Stomach (tissue), 8 donors: ENCODE measurements at regions not wholly inside any gene's neighbourhood (a gene's known extent, or its start where the extent isn't known, plus 50 kb on each side); places are given as distances from the start of the nearest gene placed in this dataset.

Experiments used
- DNase-seq, 2 donors: peaks; one replicate each; pipeline versions ENCODE4 v3.0.0 to v3.0.0-alpha.2; 2013 to 2019
- H3K27ac ChIP-seq, 5 donors: fragments of 200-600 bp in 4 of 5; sonication (generic) in 4 of 5; one replicate each; pipeline ENCODE4 v1.5.1; 2013 to 2019; ENCODE audit warnings: mild to moderate bottlenecking in 1 of 5, moderate library complexity in 1 of 5
- H3K27me3 ChIP-seq, 3 donors: fragments of 200-600 bp; sonication (generic); one replicate each; pipeline ENCODE4 v1.5.1; 2017 to 2019; ENCODE audit warnings: mixed run types in 1 of 3
- H3K36me3 ChIP-seq, 4 donors: fragments of 200-600 bp; sonication (generic); 1 replicate in 3 of 4; 2 replicates in 1 of 4; pipeline ENCODE4 v1.5.1; 2016 to 2019
- H3K4me1 ChIP-seq, 4 donors: fragments of 200-600 bp; sonication (generic); one replicate each; pipeline ENCODE4 v1.5.1; 2016 to 2019
- H3K4me3 ChIP-seq, 4 donors: fragments of 200-600 bp; sonication (generic) in 3 of 4; one replicate each; pipeline ENCODE4 v1.5.1; 2016 to 2019; ENCODE audit warnings: mild to moderate bottlenecking in 1 of 4
- H3K9me3 ChIP-seq, 4 donors: fragments of 200-600 bp; sonication (generic); one replicate each; pipeline ENCODE4 v1.5.1; 2016 to 2019
- CTCF ChIP-seq, 7 experiments: fragments of 450-650 bp in 4 of 7; fragments of 200-600 bp in 3 of 7; sonication (generic) in 3 of 7; IDR thresholded peaks; one replicate each; pipeline ENCODE4 v1.5.1; 2016 to 2019; ENCODE audit warnings: antibody characterized with exemption in 7 of 7, control low read depth in 2 of 7, mild to moderate bottlenecking in 1 of 7
- EP300 ChIP-seq: sonication (generic); formaldehyde crosslinking; IDR thresholded peaks from one replicate; pipeline ENCODE4 v1.6.1; 2017; ENCODE audit warnings: antibody characterized with exemption
- POLR2A ChIP-seq, 4 donors: fragments of 450-650 bp; IDR thresholded peaks; one replicate each; pipeline ENCODE4 v1.6.1; 2016; ENCODE audit warnings: antibody characterized with exemption in 4 of 4, control low read depth in 2 of 4, mild to moderate bottlenecking in 1 of 4, moderate library complexity in 1 of 4
- POLR2AphosphoS5 ChIP-seq, 3 donors: sonication (generic); formaldehyde crosslinking; IDR thresholded peaks; one replicate each; pipeline ENCODE4 v1.6.1; 2016; ENCODE audit warnings: antibody characterized with exemption in 3 of 3
- WGBS, 5 donors: extraction: QIAGEN DNeasy Blood & Tissue Kit in 3 of 5; methylation state at CpG; one replicate each; pipeline versions ENCODE4 v1.1.5 to v1.1.7; 2013 to 2018; 5-methylcytosine and 5-hydroxymethylcytosine counted together
- intact Hi-C: fragments of 100-400 bp; cut with DNase I; formaldehyde crosslinking; loops from one replicate; pipeline ENCODE4 v1.15.1; 2023; ENCODE audit warnings: low total_unique reads
- donor health status: healthy with polysubstance abuse.
- donor health status: Bipolar disorder and iron deficiency.
- donor health status: healthy.

GRCh38 chr1:164948101-164948500 is 389.1 kb downstream of the PBX1 start:
- Histone ChIP-seq H3K36me3 (no peaks in the 10 kb centered on the region), H3K4me3 (no peak overlapping the region), H3K27ac (no peak overlapping the region), H3K4me1 (peaks cover 0 to 26% (median 0%) of the 10 kb centered on the region in 4 donors), H3K27me3 (no peaks in the 10 kb centered on the region), H3K9me3 (peaks cover 0 to 19% (median 16%) of the 10 kb centered on the region in 4 donors)
- WGBS, 5 donors: 72 to 96% (median 88%) methylated on average over 1 of the region's 1 CpG
- no peak for DNase-seq
- no peak for TF ChIP-seq CTCF (IDR thresholded peaks at IDR 0.05)
- no peak for TF ChIP-seq EP300
- no peak for TF ChIP-seq POLR2A (IDR thresholded peaks at IDR 0.05)
- no peak for TF ChIP-seq POLR2AphosphoS5 (IDR thresholded peaks at IDR 0.05)
- intact Hi-C loops: no loop called here

GRCh38 chr1:164937291-164937690 is 378.3 kb downstream of the PBX1 start:
- TF ChIP-seq EP300: no peak
- TF ChIP-seq CTCF (IDR thresholded peaks at IDR 0.05): no peak
- TF ChIP-seq POLR2A (IDR thresholded peaks at IDR 0.05): no peak
- TF ChIP-seq POLR2AphosphoS5 (IDR thresholded peaks at IDR 0.05): no peak
- Histone ChIP-seq H3K27me3 (no peaks in the 10 kb centered on the region), H3K36me3 (no peaks in the 10 kb centered on the region), H3K27ac (no peak overlapping the region), H3K9me3 (peaks cover 0 to 3% (median 0%) of the 10 kb centered on the region in 4 donors), H3K4me1 (no peaks in the 10 kb centered on the region), H3K4me3 (no peak overlapping the region)
- 32 to 61% (median 56%) methylated on average over 2 of the region's 2 CpGs for WGBS, 5 donors
- intact Hi-C loops: no loop called here
- DNase-seq: no peak

GRCh38 chr1:164932580-164932979 is 373.6 kb downstream of the PBX1 start:
- Histone ChIP-seq H3K36me3 (no peaks in the 10 kb centered on the region), H3K4me3 (no peak overlapping the region), H3K9me3 (no peaks in the 10 kb centered on the region), H3K27me3 (no peaks in the 10 kb centered on the region), H3K27ac (no peak overlapping the region), H3K4me1 (peaks cover 0 to 8% (median 0%) of the 10 kb centered on the region in 4 donors)
- TF ChIP-seq POLR2A (IDR thresholded peaks at IDR 0.05) (no peak), POLR2AphosphoS5 (IDR thresholded peaks at IDR 0.05) (no peak), EP300 (no peak), CTCF (IDR thresholded peaks at IDR 0.05) (no peak)
- WGBS, 5 donors: 54 to 57% (median 57%) methylated on average over 4 of the region's 4 CpGs
- intact Hi-C loops: no loop called here
- no peak for DNase-seq

- Histone ChIP-seq H3K4me3 (no peak overlapping the region), H3K4me1 (peaks cover 0 to 8% (median 0%) of the 10 kb centered on the region in 4 donors), H3K27me3 (no peaks in the 10 kb centered on the region), H3K36me3 (no peaks in the 10 kb centered on the region), H3K9me3 (no peaks in the 10 kb centered on the region), H3K27ac (no peak overlapping the region)
- WGBS, 5 donors: 79 to 87% (median 84%) methylated on average over 1 of the region's 1 CpG
- TF ChIP-seq CTCF (IDR thresholded peaks at IDR 0.05): no peak
- intact Hi-C loops: no loop called here
- DNase-seq: no peak
Measured at GRCh38 chr1:164930833-164931232, 371.8 kb downstream of the PBX1 start.
